DMS114 treated with DMSO at 0.1 percent for 48 hours (cell line): ENCODE measurements at regions not wholly inside any gene's neighbourhood (a gene's known extent, or its start where the extent isn't known, plus 50 kb on each side); places are given as distances from the start of the nearest gene placed in this dataset.
"Not testable (repeated sequence)": the region's sequence is repeated elsewhere in the genome, so short reads cannot be mapped to it uniquely, and the experiment has no call there.

Experiments
- DNase-seq: peaks from one replicate; lab custom pipeline; 2025; ENCODE audit not compliant: unreplicated experiment; lab: John Stamatoyannopoulos, UW

DNA sequence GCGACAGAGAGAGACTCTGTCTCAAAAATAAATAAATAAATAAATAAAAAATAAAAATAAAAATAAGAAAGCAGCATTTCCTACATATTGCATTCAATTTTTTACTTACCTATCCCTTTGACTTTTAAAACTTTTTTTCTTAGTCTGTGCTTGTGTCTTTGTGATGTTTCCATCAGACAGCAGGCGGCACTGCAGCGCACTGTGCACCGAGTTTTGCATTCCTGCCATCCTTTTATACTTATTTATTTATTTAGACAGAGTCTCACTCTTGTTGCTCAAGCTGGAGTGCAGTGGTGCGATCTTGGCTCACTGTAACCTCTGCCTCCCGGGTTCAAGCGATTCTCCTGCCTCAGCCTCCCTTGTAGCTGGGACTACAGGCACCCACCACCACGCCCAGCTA, 203.9 kb downstream of the SPATA31A1 start:
- DNase-seq, result not testable (repeated sequence)

DNA sequence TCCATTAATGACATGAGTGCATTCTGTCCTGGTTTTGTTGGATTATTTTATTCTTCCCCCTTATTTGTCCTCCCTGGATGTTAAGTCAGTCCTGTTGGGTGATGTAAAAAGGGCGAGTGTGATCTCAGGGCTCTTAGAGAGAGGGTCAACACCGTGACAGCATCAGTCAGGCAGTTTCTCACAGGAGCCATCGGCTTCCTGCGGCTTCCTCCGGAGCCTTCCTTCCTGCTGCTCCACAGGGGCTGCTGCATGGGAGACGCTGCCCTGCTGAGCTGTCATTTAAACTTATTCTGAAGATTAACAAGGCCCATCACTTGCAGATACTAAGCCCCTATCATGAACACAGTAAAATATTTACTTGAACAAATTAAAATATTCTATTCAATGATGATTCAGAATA, 211.3 kb downstream of the SPATA31A1 start:
- not testable (repeated sequence) for DNase-seq

DNA sequence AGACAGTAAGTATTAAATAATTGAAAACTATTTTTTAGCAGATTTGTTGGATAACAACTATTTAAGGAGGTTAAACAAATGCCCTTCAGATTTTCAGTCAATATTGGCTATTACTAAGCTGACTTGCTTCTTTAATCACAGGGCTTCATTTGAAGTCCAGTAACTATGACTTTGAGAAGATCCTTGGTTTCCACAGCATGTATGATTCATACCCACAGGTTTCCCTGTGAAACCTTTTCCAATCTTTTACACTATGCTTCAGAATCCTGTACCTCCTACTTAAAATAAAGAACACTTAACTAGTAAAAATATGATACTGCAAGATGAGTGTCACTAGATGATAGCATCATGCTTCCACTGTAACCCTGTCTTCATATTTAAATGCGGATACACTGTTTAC, 211.9 kb downstream of the SPATA31A1 start:
- not testable (repeated sequence) for DNase-seq

DNA sequence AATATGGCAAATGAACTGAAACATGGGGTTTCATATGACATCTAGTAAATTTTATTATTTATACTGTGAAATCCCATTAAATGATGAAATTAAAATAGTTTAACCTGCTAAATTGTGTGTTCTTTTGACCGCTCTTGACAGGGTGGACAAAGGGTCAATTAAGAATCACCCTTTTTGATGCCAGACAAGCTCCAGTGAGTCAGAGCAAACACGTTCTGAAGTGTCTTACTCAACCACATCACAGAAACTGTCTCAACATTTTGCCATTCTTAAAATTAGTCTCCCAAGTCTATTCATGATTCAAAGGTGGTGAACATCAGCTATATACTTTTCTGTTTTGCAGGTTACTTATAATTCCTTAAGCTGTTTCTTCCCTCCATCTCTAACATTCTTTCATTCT, 213.4 kb downstream of the SPATA31A1 start:
- DNase-seq, result not testable (repeated sequence)

DNA sequence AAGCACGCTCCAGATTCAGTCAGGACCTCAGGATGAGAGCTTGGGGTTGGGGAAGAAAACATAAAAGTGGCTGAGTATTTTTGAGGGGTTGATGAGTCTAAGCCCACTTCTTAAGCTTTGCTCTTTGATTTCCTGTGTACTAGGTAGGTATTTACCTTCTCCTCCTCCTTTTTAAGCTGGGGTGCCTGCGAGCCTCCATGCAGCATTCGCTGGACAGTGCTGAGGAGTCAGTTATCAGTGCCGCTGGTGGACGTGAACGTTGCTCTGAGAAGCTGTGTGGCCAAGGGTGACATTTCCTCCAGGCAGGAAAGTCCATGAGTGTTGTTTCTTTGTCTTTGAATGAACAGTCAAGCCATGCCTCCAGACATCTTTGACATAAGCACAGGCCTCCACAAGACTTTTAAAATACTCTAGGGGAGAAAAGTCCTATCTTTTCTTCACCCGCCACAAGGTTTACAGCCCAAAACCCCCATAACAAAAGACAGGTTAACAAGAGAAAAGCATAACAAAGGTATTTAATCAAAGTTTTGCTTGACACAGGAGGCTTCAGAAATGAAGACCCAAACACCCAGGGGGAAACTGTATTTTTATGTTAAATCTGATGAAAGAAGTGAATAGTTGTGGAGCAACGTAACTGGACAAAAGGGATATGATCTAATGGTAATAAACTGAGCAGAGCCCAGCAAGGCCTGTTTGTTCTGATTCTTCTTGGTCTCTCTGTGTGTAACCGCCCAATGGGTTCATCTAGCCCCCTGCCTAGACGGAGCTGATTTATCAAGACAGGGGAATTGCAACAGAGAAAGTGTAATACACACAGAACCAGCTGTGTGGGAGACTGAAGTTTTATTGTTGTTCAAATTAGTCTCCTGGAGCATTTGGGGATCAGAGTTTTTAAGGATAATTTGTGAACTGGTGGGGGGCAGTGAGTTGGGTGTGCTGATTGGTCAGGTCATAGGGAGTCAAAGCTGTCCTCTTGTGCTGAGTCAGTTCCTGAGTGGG, 217.9 kb downstream of the SPATA31A1 start:
- not testable (repeated sequence) for DNase-seq

DNA sequence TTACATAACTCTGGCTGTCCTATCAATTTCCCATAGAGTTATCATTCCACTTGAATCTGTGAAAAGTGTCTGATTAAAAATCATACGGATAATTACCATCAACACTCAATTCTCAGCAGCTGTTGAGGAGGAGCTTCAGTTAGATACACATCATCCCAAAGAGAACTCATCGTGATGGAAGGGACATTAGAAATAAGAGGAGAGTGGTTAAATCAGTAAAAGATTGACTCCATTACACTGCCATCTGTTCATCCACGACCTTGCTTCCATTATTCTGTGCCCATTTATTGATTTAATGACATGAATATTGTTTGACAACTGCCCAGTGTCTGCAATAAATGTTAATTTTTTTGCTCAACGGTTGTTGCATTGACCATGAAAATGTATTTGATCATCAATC, 223.5 kb downstream of the SPATA31A1 start:
- DNase-seq, result not testable (repeated sequence)

DNA sequence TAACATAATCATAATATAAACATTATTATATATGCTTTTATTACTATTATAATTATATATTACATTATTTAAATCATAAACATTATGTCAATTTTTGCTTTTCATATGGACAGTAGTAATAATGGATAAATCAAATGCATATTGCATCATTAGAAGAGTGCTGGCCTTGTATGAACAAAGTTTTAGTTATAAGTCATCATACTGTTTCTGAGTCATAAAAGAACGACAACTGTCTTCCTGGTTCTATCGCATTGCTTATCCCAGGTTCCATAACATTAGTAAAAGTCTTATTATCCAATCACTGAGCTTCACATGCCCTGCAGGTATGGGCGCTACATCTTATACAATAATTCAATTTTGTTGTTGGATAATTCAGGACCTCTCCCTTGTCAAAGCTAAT, 225.8 kb downstream of the SPATA31A1 start:
- not testable (repeated sequence) for DNase-seq

DNA sequence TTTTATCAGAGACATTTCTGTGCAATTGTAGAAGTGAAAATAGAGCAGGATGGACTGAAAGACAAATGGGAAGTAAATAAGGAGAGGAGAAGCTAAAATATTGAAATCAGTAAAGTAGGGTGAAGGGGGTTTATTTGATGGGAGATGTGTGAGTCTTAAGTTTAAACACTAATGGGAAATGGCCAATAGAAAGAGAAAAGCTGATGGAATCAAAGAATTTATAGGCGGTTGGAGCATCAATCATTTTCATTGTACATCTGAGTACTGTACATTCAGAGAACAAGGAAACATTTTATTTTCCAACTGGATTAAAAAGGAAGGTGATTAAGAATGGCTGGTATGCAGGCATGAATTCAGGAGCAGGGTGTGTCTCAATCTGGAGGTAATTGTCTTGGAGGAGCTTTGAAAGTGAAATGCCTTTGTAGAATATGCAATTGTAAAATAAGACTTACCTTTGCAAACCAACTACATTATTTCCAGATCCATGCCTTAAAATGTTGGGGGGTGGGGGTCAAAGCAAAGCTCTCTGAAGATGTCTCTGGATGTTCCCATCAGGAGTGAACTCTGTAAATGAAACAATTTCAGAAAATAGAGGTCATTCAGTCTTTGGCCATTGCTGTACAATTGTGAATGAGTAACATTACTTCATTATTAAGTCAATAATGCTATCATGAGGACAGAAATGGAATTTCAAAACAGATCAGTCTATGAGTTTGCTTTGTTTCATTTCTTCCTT, 227.4 kb downstream of the SPATA31A1 start:
- not testable (repeated sequence) for DNase-seq

DNA sequence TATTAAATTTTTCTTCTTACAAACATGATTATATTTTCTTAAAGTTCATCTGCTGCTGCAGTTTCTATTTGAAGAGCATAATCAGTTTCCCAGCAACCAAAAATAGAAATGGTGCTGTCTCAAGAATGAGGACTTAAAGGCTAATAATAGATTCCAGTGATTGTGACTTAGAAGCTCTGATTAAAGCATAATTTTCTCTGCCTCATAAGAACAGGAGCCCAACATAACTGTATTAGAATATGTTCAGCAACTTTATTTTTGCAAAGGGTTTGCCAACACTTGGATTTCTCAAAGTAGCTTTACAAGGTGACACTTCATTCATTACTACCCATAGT, 227.9 kb downstream of the SPATA31A1 start:
- DNase-seq, result not testable (repeated sequence)

DNA sequence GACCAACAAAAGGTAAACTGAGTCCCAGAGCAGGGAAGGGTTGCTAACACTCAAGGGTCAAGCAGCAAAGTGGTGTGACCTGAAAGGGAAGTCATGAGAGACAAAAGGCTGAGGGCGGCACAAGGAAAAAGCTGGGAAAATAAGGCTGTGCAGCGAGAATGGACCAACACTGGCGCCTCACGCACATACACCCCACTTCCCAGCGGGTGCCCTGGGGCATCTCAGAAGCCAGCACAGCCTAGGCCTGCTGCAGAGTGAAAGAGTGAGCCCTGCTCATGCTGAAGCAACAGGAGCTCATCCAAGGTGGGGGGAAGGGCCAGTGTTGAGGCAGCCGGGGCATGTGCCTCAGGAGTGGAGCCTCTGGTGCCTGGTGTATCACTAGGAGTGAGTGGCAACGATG, 229.8 kb downstream of the SPATA31A1 start:
- not testable (repeated sequence) for DNase-seq

DNA sequence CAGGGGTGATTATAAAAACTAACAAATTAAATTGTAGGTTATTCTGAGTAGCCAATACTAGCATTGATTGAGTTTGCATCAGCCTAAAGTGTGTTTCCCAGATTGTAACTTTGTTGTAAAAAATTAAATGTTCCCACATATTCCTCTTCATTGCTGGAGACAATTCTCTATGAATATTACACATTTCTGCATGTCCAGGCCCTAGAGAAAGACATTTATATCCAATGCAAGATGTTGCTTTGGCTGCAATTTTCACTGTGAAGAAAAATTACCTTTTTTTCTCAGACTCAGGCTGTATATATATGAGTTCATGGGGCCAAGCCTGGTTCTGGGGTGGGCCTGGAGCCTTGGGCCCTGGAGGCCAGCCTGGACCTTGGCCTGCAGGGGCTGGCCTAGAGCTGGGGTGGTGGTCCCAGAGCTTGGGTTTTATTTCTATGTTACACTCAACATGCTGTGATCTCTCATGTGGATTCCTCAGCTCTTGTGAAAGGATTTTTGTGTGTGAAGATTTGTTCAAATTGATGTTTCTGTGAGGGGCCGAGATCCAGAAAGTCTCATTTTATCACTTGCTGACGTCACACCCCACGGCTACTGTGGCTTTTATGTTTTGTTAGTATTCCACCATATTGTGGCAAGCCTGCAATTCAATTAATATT, 232.5 kb downstream of the SPATA31A1 start:
- no peak for DNase-seq

DNA sequence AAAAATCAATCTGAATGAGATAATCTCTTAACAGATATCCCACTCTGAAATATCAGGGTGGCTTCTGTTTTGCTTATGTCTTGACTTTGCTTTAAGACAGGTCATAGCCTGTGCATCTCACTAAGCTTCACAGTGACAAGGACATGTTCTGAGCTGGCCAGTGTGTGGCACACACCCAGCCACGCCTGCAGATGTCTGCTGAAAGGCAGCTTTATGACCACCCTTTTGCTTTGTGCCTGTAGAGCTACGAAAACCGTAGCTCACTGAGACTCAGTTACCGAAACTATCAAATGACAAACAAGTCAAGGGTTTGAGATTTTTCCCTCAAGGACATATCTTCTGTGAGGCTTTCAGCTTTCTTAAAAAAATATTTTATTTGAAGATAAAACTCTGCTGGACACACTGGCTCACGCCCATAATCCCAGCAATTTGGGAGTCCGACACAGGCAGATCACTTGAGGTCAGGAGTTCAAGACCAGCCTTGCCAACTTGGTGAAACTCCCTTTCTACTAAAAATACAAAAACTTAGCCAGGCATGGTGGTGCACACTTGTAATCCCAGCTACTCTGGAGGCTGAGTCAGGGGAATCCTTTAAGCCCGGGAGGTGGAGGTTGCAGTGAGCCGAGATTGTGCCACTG, 233.2 kb downstream of the SPATA31A1 start:
- DNase-seq, result no peak

DNA sequence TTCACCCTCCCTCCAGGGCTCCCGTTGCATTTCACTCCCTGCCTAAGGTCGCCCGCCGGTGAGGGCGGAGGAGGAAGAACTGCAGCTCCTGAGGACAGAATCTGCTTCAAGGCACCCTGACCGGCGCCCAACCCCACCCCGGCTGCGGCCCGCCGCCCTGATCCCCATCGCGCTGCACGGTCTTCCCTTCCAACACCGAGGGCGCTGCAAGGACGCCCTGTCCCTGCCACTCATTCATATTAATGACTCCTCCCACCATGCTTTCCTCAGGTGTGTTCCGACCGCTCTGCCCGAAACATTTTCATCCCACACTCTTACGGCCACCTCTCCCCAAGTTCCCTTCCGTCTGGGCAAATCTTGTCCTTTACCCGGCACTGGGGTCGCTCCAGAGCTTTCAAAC, 248.6 kb downstream of the SPATA31A1 start:
- DNase-seq, result not testable (repeated sequence)

DNA sequence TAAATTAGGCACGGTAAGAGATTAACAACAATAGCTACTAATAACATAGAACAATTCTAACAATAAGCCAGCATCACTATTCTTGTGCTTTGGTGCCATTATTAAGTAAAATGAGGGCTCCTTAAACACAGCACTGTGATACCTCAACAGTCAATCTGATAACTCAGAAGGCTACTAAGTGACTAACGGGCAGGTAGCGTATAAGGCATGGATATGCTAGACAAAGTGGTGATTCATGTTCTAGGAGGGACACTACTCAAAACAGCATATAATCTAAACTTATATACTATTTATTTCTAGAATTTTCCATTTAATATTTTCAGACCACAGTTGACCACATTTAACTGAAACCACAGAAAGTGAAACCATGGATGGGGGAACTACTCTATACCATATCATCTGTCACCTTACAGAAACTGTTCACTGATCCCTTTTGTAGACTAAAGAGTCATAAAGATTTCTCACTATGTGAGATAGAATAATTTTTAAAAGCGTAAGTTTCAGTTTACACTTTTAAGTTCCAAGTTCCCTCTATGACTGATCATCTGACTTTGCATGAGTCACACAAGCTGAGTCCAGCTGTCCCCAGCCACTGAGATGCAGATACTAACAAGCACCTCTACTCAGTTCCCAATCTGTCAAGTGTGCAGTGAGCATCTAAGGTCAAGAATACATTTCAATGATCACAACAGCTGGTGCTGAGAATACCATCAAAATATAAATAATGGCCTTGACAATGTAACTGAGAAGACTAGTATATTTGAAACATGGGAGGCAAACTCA, 256.2 kb downstream of the SPATA31A1 start:
- DNase-seq, result not testable (repeated sequence)

DNA sequence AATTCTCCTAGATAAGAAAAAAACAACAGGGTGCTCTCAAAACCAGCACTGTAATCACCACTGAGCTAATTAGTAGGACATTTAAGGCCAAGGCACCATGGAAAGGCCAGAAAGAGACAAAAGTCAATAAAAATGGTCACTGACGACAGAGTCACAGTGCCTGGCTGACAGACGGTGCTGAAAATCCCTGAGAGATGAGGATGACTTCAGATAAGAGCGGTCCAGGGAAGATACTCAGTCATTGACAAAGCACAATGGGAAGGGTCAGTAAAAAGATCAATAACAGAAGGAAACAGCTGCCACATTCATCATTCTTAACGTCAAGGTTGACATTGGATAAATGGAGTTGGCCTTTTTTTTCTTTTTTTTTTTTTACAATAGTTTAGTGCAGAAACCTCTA, 261.0 kb downstream of the SPATA31A1 start:
- DNase-seq, result not testable (repeated sequence)

DNA sequence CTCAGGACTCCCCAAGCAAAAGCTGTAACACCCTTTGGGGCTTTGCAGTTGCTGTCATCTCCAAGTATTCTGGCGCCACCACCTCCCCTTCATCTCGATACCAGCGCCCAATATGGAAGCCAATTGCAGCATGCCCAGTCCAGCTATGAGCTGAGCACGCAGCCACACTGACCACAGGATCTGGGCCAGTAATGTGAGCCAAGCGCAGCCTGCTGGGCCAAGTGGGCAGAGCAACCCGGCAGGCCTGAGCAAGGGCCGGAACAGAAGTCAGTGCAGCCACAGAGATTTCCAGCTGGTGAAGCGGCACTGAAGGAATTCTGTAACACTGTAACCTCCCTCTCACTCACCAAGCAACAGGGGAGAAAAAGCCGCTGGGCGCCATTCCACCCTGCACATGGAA, 268.6 kb downstream of the SPATA31A1 start:
- DNase-seq, result not testable (repeated sequence)

DNA sequence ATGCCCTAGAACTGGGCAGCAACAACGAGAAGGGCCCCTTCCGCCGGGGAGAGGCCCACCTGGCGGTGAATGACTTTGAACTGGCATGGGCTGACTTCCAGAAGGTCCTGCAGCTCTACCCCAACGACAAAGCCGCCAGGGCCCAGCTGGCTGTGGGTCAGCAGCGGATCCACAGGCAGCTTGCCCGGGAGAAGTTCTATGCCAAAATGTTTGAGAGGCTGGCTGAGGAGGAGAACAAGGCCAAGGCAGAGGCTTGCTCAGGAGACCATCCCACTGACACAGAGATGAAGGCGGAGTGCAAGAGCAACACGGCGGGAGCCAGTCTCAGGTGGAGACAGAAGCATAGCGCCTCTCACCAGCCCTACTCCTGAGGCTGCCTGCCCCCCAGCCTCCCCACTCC, 276.6 kb downstream of the SPATA31A1 start:
- not testable (repeated sequence) for DNase-seq

DNA sequence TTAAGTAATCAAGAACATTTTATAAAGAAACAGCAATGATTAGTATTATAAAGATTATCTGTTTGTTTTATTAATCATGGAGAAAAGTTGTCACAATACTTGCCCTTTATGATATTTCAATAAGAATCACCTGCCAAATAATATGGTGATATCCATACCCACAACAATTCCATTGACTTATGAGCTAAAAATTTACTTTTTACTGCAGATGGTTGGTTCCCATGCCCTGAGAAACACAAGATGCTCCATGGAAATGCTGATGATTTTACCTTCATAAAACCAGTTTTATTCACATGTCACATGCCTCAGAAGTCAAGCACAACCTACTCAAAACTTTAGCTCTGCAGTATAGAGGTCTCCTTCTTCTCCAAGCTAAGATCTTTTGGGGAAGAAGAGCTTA, 293.6 kb downstream of the SPATA31A1 start:
- DNase-seq, result not testable (repeated sequence)

DNA sequence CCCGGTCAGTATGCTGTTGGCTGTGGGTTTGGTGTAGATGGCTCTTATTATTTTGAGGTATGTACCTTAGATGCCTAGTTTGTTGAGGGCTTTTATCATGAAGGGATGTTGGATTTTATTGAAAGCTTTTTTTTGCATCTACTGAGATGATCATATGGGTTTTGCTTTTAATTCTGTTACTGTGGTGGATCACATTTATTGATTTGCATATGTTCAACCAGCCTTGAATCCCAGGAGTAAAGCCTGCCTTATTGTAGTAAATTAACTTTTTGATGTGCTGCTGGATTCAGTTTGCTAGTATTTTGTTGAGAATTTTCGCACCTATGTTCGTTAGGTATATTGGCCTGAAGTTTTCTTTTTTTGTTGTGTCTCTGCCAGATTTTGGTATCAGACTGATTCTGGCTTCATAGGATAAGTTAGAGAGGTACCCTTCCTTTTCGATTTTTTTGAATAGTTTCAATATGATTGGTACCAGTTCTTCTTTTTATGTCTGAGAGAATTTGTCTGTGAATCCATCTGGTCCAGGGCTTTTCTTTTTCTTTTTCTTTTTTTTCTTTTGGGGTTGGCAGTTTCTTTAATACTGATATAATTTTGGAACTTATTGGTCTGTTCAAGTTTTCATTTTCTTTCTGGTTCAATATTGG, 301.6 kb downstream of the SPATA31A1 start:
- DNase-seq, result not testable (repeated sequence)

DNA sequence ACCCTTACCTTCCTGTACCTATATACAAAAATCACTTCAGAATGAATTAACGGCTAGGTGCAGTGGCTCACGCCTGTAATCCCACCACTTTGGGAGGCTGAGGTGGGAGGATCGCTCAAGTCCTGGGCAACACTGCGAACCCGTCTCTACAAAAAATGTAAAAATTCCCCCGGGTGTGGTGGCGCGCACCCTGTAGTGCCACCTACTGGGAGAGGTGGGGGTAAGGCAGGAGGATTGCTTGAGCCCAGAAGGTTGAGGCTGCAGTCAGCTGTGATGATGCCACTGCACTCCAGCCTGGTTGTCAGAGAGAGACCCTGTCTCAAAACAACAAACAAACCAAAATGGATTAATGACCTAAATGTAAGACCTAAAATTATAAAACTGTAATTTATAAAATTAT, 307.6 kb downstream of the SPATA31A1 start:
- DNase-seq, result not testable (repeated sequence)
